GM12878 (cell line): ENCODE measurements at regions not wholly inside any gene's neighbourhood (a gene's known extent, or its start where the extent isn't known, plus 50 kb on each side); places are given as distances from the start of the nearest gene placed in this dataset.

Source experiments
- ATF2 ChIP-seq: IDR thresholded peaks from 2 replicates; pipeline ENCODE4 v1.6.1; 2012; ENCODE audit warnings: low read length, inconsistent platforms
- BCL3 ChIP-seq: IDR thresholded peaks from 2 replicates; pipeline ENCODE4 v1.6.1; 2011; ENCODE audit warnings: borderline replicate concordance, low read depth, mild to moderate bottlenecking, moderate library complexity, low read length; ENCODE audit not compliant: insufficient read depth, poor library complexity, severe bottlenecking
- HSF1 ChIP-seq: fragments of 150-350 bp; IDR thresholded peaks from 2 replicates; pipeline ENCODE4 v1.6.1; 2014; ENCODE audit warnings: mild to moderate bottlenecking, low read depth, low read length
- PAX5 ChIP-seq: IDR thresholded peaks from 2 replicates; pipeline ENCODE4 v1.6.1; 2011; ENCODE audit warnings: low read depth, low read length, borderline replicate concordance
- ZBTB11 ChIP-seq: fragments of 450-650 bp; formaldehyde crosslinking; IDR thresholded peaks from 2 replicates; pipeline ENCODE4 v1.5.0; 2022; ENCODE audit warnings: mild to moderate bottlenecking, missing genetic modification characterization

- TF ChIP-seq PAX5: no peak
- TF ChIP-seq ATF2: no peak
- TF ChIP-seq HSF1: no peak
- TF ChIP-seq BCL3: no peak
- TF ChIP-seq ZBTB11 (CRISPR knock-in tag): no peak
- TF ChIP-seq, all 136 proteins: peak for 0
These were observed 299.1 kb downstream of the TLE3 start (continued) for GRCh38 chr15:69798481-69799250.
